ENCODE measurements at regions not wholly inside any gene's neighbourhood (a gene's known extent, or its start where the extent isn't known, plus 50 kb on each side); places are given as distances from the start of the nearest gene placed in this dataset.

GRCh38 chr3:104715972-104716371 lies 650.7 kb upstream of the ALCAM start:
- Histone ChIP-seq H3K4me1 (ENCODE audit: control insufficient read depth, extremely low read depth, insufficient read depth, low read length) (no peaks in the 10 kb centered on the region), H2AFZ (ENCODE audit: control insufficient read depth, low read length) (no peak overlapping the region), H3K9me1 (ENCODE audit: control insufficient read depth, extremely low read depth, insufficient read depth, low read length) (no peaks in the 10 kb centered on the region), H3K9ac (ENCODE audit: control insufficient read depth, extremely low read depth, insufficient read depth, low read length) (no peak overlapping the region), H3K4me2 (ENCODE audit: control insufficient read depth, extremely low read depth, insufficient read depth, low read depth, low read length) (no peak overlapping the region), H3K79me2 (ENCODE audit: control insufficient read depth, insufficient read depth, low read length) (no peaks in the 10 kb centered on the region), H3K4me3 (ENCODE audit: control insufficient read depth in 2 of 3, extremely low read depth in 1 of 3, insufficient read depth in 2 of 3, low read depth in 1 of 3, low read length in 3 of 3) (no peak overlapping the region), H3K9me3 (ENCODE audit: control insufficient read depth, low read depth, low read length) (no peaks in the 10 kb centered on the region), H3K27ac (ENCODE audit: control insufficient read depth, insufficient read depth, low read length) (no peak overlapping the region), H4K20me1 (ENCODE audit: control insufficient read depth, extremely low read depth, insufficient read depth, low read length) (no peaks in the 10 kb centered on the region), H3K36me3 (ENCODE audit: control insufficient read depth in 2 of 2, extremely low read depth in 1 of 2, insufficient read depth in 2 of 2, low read length in 2 of 2) (no peaks in the 10 kb centered on the region), H3K27me3 (ENCODE audit: control insufficient read depth, extremely low read depth, insufficient read depth, low read length) (no peaks in the 10 kb centered on the region)
- FAIRE-seq (no peak), DNase-seq (ENCODE audit: low read depth, low spot score) (no peak)
- dilution Hi-C loops (cut with MboI; ENCODE audit: extremely low pct_ligation_motif_present, low sequenced_read_pairs): no loop called here
- TF ChIP-seq EZH2 (IDR thresholded peaks at IDR 0.05; ENCODE audit: low read length): no peak
- no peak for TF ChIP-seq CTCF (optimal IDR thresholded peaks at IDR 0.05 in 1 of 3, IDR thresholded peaks at IDR 0.05 in 1 of 3, conservative IDR thresholded peaks at IDR 0.05 in 1 of 3; ENCODE audit: extremely low read depth in 1 of 3, insufficient read depth in 2 of 3, low read length in 3 of 3)

- Histone ChIP-seq H3K27me3 (ENCODE audit: control insufficient read depth, extremely low read depth, insufficient read depth, low read length) (no peaks in the 10 kb centered on the region), H3K9me3 (ENCODE audit: control insufficient read depth, low read depth, low read length) (no peaks in the 10 kb centered on the region), H3K79me2 (ENCODE audit: control insufficient read depth, insufficient read depth, low read length) (no peaks in the 10 kb centered on the region), H3K4me2 (ENCODE audit: control insufficient read depth, extremely low read depth, insufficient read depth, low read depth, low read length) (no peak overlapping the region), H4K20me1 (ENCODE audit: control insufficient read depth, extremely low read depth, insufficient read depth, low read length) (no peaks in the 10 kb centered on the region), H3K9ac (ENCODE audit: control insufficient read depth, extremely low read depth, insufficient read depth, low read length) (no peak overlapping the region), H3K27ac (ENCODE audit: control insufficient read depth, insufficient read depth, low read length) (no peak overlapping the region), H3K36me3 (ENCODE audit: control insufficient read depth in 2 of 2, extremely low read depth in 1 of 2, insufficient read depth in 2 of 2, low read length in 2 of 2) (no peaks in the 10 kb centered on the region), H3K9me1 (ENCODE audit: control insufficient read depth, extremely low read depth, insufficient read depth, low read length) (no peaks in the 10 kb centered on the region), H3K4me3 (ENCODE audit: control insufficient read depth in 2 of 3, extremely low read depth in 1 of 3, insufficient read depth in 2 of 3, low read depth in 1 of 3, low read length in 3 of 3) (no peak overlapping the region), H2AFZ (ENCODE audit: control insufficient read depth, low read length) (no peak overlapping the region), H3K4me1 (ENCODE audit: control insufficient read depth, extremely low read depth, insufficient read depth, low read length) (no peaks in the 10 kb centered on the region)
- dilution Hi-C loops (cut with MboI; ENCODE audit: extremely low pct_ligation_motif_present, low sequenced_read_pairs): no loop called here
- FAIRE-seq (no peak), DNase-seq (ENCODE audit: low read depth, low spot score) (no peak)
- TF ChIP-seq CTCF (optimal IDR thresholded peaks at IDR 0.05 in 1 of 3, IDR thresholded peaks at IDR 0.05 in 1 of 3, conservative IDR thresholded peaks at IDR 0.05 in 1 of 3; ENCODE audit: extremely low read depth in 1 of 3, insufficient read depth in 2 of 3, low read length in 3 of 3): no peak
- no peak for TF ChIP-seq EZH2 (IDR thresholded peaks at IDR 0.05; ENCODE audit: low read length)
Observed at GRCh38 chr3:104717828-104718196, 648.9 kb upstream of the ALCAM start.
